ENCODE measurements at regions not wholly inside any gene's neighbourhood (a gene's known extent, or its start where the extent isn't known, plus 50 kb on each side); places are given as distances from the start of the nearest gene placed in this dataset.

DNA sequence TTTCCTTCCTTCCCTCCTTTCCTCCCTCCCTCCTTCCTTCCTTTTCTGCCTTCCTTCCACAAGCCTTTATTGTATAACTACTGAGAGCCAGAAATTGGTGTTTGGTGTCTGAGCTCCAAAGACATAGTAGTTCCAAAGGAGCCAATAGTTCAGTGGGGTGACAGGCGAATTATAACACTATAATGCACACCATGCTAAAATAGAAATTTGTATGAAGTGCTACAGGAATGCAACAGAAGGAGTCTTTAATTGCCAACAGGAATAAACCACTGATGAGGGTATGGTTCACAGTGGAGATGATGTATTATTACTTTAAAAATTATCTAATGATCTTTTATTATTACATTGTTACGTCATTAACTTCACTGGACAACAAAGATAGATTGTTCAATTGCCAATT lies 158.8 kb upstream of the SP8 start:
- Histone ChIP-seq H3K23ac (ENCODE audit: low read depth, low read length, poor library complexity) (no peak overlapping the region), H3K14ac (ENCODE audit: low read length) (no peak overlapping the region), H2BK120ac (ENCODE audit: low read depth, low read length) (no peak overlapping the region), H4K91ac (ENCODE audit: low read depth, low read length, poor library complexity) (no peak overlapping the region), H3K18ac (ENCODE audit: low read length) (no peak overlapping the region), H3K4ac (ENCODE audit: low read length) (no peak overlapping the region), H3K4me3 (ENCODE audit: low read length in 2 of 2) (no peak overlapping the region), H3K36me3 (replicated peaks in 1 of 2; ENCODE audit: control insufficient read depth in 2 of 2, insufficient read depth in 2 of 2, low read length in 2 of 2) (no peaks in the 10 kb centered on the region), H3K79me1 (ENCODE audit: low read depth, low read length) (no peaks in the 10 kb centered on the region), H3K9me3 (replicated peaks in 1 of 2; ENCODE audit: control insufficient read depth in 2 of 2, insufficient read depth in 1 of 2, low read depth in 1 of 2, low read length in 2 of 2) (no peaks in the 10 kb centered on the region), H3K4me2 (ENCODE audit: insufficient read depth, low read length, poor library complexity, severe bottlenecking) (no peak overlapping the region), H3K27me3 (ENCODE audit: control insufficient read depth in 3 of 3, insufficient read depth in 3 of 3, low read depth in 1 of 3, low read length in 3 of 3) (no peaks in the 10 kb centered on the region), H2AFZ (ENCODE audit: low read length) (no peak overlapping the region), H2BK5ac (ENCODE audit: low read length) (no peak overlapping the region), H3K27ac (replicated peaks; ENCODE audit: low read length) (no peak overlapping the region), H2BK15ac (ENCODE audit: low read length) (no peak overlapping the region), H2BK12ac (ENCODE audit: low read length) (no peak overlapping the region), H4K8ac (ENCODE audit: low read depth, low read length) (no peak overlapping the region), H2AK5ac (ENCODE audit: low read depth, low read length) (no peak overlapping the region), H3K4me1 (ENCODE audit: control insufficient read depth in 2 of 2, insufficient read depth in 1 of 2, low read depth in 1 of 2, low read length in 2 of 2) (no peaks in the 10 kb centered on the region), H3K9ac (ENCODE audit: low read depth, low read length, poor library complexity) (no peak overlapping the region)
- WGBS, 2 donors (ENCODE audit: extremely low coverage in 2 of 2, insufficient read length in 2 of 2, insufficient replicate concordance in 1 of 2) = no CpG with 5 or more reads among the region's 2 CpGs
- no peak for DNase-seq (ENCODE audit: low spot score)

- Histone ChIP-seq H3K4me1 (ENCODE audit: control insufficient read depth in 2 of 2, insufficient read depth in 1 of 2, low read depth in 1 of 2, low read length in 2 of 2) (peaks cover 0 to 4% of the 10 kb centered on the region in 2 donors), H3K4ac (ENCODE audit: low read length) (no peak overlapping the region), H3K18ac (ENCODE audit: low read length) (no peak overlapping the region), H2BK12ac (ENCODE audit: low read length) (no peak overlapping the region), H3K4me3 (ENCODE audit: low read length in 2 of 2) (no peak overlapping the region), H3K14ac (ENCODE audit: low read length) (no peak overlapping the region), H3K9me3 (replicated peaks in 1 of 2; ENCODE audit: control insufficient read depth in 2 of 2, insufficient read depth in 1 of 2, low read depth in 1 of 2, low read length in 2 of 2) (no peaks in the 10 kb centered on the region), H2AFZ (ENCODE audit: low read length) (no peak overlapping the region), H3K79me1 (ENCODE audit: low read depth, low read length) (no peaks in the 10 kb centered on the region), H2BK15ac (ENCODE audit: low read length) (no peak overlapping the region), H4K8ac (ENCODE audit: low read depth, low read length) (no peak overlapping the region), H2BK5ac (ENCODE audit: low read length) (no peak overlapping the region), H3K23ac (ENCODE audit: low read depth, low read length, poor library complexity) (no peak overlapping the region), H3K27me3 (ENCODE audit: control insufficient read depth in 3 of 3, insufficient read depth in 3 of 3, low read depth in 1 of 3, low read length in 3 of 3) (no peaks in the 10 kb centered on the region), H3K9ac (ENCODE audit: low read depth, low read length, poor library complexity) (no peak overlapping the region), H3K36me3 (replicated peaks in 1 of 2; ENCODE audit: control insufficient read depth in 2 of 2, insufficient read depth in 2 of 2, low read length in 2 of 2) (no peaks in the 10 kb centered on the region), H2AK5ac (ENCODE audit: low read depth, low read length) (no peak overlapping the region), H2BK120ac (ENCODE audit: low read depth, low read length) (no peak overlapping the region), H3K4me2 (ENCODE audit: insufficient read depth, low read length, poor library complexity, severe bottlenecking) (no peak overlapping the region), H4K91ac (ENCODE audit: low read depth, low read length, poor library complexity) (no peak overlapping the region), H3K27ac (replicated peaks; ENCODE audit: low read length) (no peak overlapping the region)
- no CpG with 5 or more reads among the region's 3 CpGs for WGBS, 2 donors (ENCODE audit: extremely low coverage in 2 of 2, insufficient read length in 2 of 2, insufficient replicate concordance in 1 of 2)
- DNase-seq (ENCODE audit: low spot score) = no peak
These were observed 166.2 kb upstream of the SP8 start for GRCh38 chr7:20952916-20953315.

GRCh38 chr7:20954711-20955619 lies 168.3 kb upstream of the SP8 start:
- H2BK120ac ChIP-seq (ENCODE audit: low read depth, low read length) = no peak overlapping the region
- H4K91ac ChIP-seq (ENCODE audit: low read depth, low read length, poor library complexity) = no peak overlapping the region
- H2BK15ac ChIP-seq (ENCODE audit: low read length) = no peak overlapping the region
- no peaks in the 10 kb centered on the region for H3K79me1 ChIP-seq (ENCODE audit: low read depth, low read length)
- no peak overlapping the region for H3K9ac ChIP-seq (ENCODE audit: low read depth, low read length, poor library complexity)
- H3K27ac ChIP-seq (replicated peaks; ENCODE audit: low read length) = no peak overlapping the region
- H3K18ac ChIP-seq (ENCODE audit: low read length) = no peak overlapping the region
- DNase-seq (ENCODE audit: low spot score) = no peak
- H3K4ac ChIP-seq (ENCODE audit: low read length) = no peak overlapping the region
- no peaks in the 10 kb centered on the region for H3K9me3 ChIP-seq (replicated peaks in 1 of 2; ENCODE audit: control insufficient read depth in 2 of 2, insufficient read depth in 1 of 2, low read depth in 1 of 2, low read length in 2 of 2)
- WGBS, 2 donors (ENCODE audit: extremely low coverage in 2 of 2, insufficient read length in 2 of 2, insufficient replicate concordance in 1 of 2) = no CpG with 5 or more reads among the region's 4 CpGs
- no peak overlapping the region for H2AFZ ChIP-seq (ENCODE audit: low read length)
- H3K14ac ChIP-seq (ENCODE audit: low read length) = no peak overlapping the region
- H3K27me3 ChIP-seq (ENCODE audit: control insufficient read depth in 3 of 3, insufficient read depth in 3 of 3, low read depth in 1 of 3, low read length in 3 of 3) = no peaks in the 10 kb centered on the region
- no peak overlapping the region for H3K23ac ChIP-seq (ENCODE audit: low read depth, low read length, poor library complexity)
- H3K4me1 ChIP-seq (ENCODE audit: control insufficient read depth in 2 of 2, insufficient read depth in 1 of 2, low read depth in 1 of 2, low read length in 2 of 2) = peaks cover 0 to 4% of the 10 kb centered on the region in 2 donors
- no peak overlapping the region for H2BK5ac ChIP-seq (ENCODE audit: low read length)
- no peaks in the 10 kb centered on the region for H3K36me3 ChIP-seq (replicated peaks in 1 of 2; ENCODE audit: control insufficient read depth in 2 of 2, insufficient read depth in 2 of 2, low read length in 2 of 2)
- no peak overlapping the region for H3K4me3 ChIP-seq (ENCODE audit: low read length in 2 of 2)
- H3K4me2 ChIP-seq (ENCODE audit: insufficient read depth, low read length, poor library complexity, severe bottlenecking) = no peak overlapping the region
- H2AK5ac ChIP-seq (ENCODE audit: low read depth, low read length) = no peak overlapping the region
- H4K8ac ChIP-seq (ENCODE audit: low read depth, low read length) = no peak overlapping the region
- H2BK12ac ChIP-seq (ENCODE audit: low read length) = no peak overlapping the region

DNA sequence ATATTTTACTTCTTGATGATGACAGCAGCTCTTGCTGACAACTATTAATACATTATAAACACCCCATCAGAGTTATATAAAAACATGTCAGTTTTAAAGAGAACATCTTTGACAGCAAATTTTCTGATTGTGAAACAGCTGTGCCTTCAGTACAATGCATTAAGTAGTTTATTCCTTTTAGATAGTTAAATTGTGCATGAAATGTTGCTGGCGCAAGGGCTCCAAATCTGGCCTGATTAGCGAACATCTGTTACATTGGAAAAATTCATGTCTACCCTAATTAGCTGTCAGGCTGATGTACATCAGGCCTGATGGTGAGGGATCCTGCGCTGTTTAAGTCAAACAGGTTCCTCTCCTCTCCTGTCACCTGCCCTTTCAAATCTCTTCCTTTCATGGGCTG lies 171.9 kb upstream of the SP8 start:
- H3K4me3 ChIP-seq (ENCODE audit: low read length in 2 of 2) = no peak overlapping the region
- no peak overlapping the region for H2AK5ac ChIP-seq (ENCODE audit: low read depth, low read length)
- H3K4me1 ChIP-seq (ENCODE audit: control insufficient read depth in 2 of 2, insufficient read depth in 1 of 2, low read depth in 1 of 2, low read length in 2 of 2) = peaks cover 0 to 2% of the 10 kb centered on the region in 2 donors
- no peak overlapping the region for H3K4ac ChIP-seq (ENCODE audit: low read length)
- H2BK120ac ChIP-seq (ENCODE audit: low read depth, low read length) = no peak overlapping the region
- no peaks in the 10 kb centered on the region for H3K79me1 ChIP-seq (ENCODE audit: low read depth, low read length)
- no peak overlapping the region for H2AFZ ChIP-seq (ENCODE audit: low read length)
- H4K91ac ChIP-seq (ENCODE audit: low read depth, low read length, poor library complexity) = no peak overlapping the region
- no peak for DNase-seq (ENCODE audit: low spot score)
- no peak overlapping the region for H3K27ac ChIP-seq (replicated peaks; ENCODE audit: low read length)
- H2BK12ac ChIP-seq (ENCODE audit: low read length) = no peak overlapping the region
- no peaks in the 10 kb centered on the region for H3K27me3 ChIP-seq (ENCODE audit: control insufficient read depth in 3 of 3, insufficient read depth in 3 of 3, low read depth in 1 of 3, low read length in 3 of 3)
- H3K18ac ChIP-seq (ENCODE audit: low read length) = no peak overlapping the region
- H3K9ac ChIP-seq (ENCODE audit: low read depth, low read length, poor library complexity) = no peak overlapping the region
- no peak overlapping the region for H3K23ac ChIP-seq (ENCODE audit: low read depth, low read length, poor library complexity)
- H3K36me3 ChIP-seq (replicated peaks in 1 of 2; ENCODE audit: control insufficient read depth in 2 of 2, insufficient read depth in 2 of 2, low read length in 2 of 2) = no peaks in the 10 kb centered on the region
- no peak overlapping the region for H2BK5ac ChIP-seq (ENCODE audit: low read length)
- H2BK15ac ChIP-seq (ENCODE audit: low read length) = no peak overlapping the region
- no CpG with 5 or more reads among the region's 3 CpGs for WGBS, 2 donors (ENCODE audit: extremely low coverage in 2 of 2, insufficient read length in 2 of 2, insufficient replicate concordance in 1 of 2)
- H3K14ac ChIP-seq (ENCODE audit: low read length) = no peak overlapping the region
- no peaks in the 10 kb centered on the region for H3K9me3 ChIP-seq (replicated peaks in 1 of 2; ENCODE audit: control insufficient read depth in 2 of 2, insufficient read depth in 1 of 2, low read depth in 1 of 2, low read length in 2 of 2)
- no peak overlapping the region for H4K8ac ChIP-seq (ENCODE audit: low read depth, low read length)
- no peak overlapping the region for H3K4me2 ChIP-seq (ENCODE audit: insufficient read depth, low read length, poor library complexity, severe bottlenecking)
